B cell (primary cell): ENCODE measurements at regions not wholly inside any gene's neighbourhood (a gene's known extent, or its start where the extent isn't known, plus 50 kb on each side); places are given as distances from the start of the nearest gene placed in this dataset.

Experiments
- ATAC-seq: fragments of 200-7000 bp; cut with Tn5 transposase; one replicate; pipeline ENCODE4 v1.10.0; 2021; ENCODE audit warnings: low read depth, mild to moderate bottlenecking, moderate number of reproducible peaks, moderate library complexity
- CTCF ChIA-PET: fragments of 350-600 bp; sonication (Branson Sonifier 250); formaldehyde crosslinking; loops from one replicate; lab custom pipeline; 2021; ENCODE audit warnings: antibody characterized with exemption, inconsistent platforms; lab: Charles Lee
- POLR2A ChIA-PET: fragments of 350-600 bp; sonication (Branson Sonifier 250); formaldehyde crosslinking; loops from one replicate; lab custom pipeline; 2021; ENCODE audit warnings: antibody characterized with exemption; lab: Charles Lee
- DNase-seq: peaks from one replicate; pipeline ENCODE4 v3.0.0; 2013
- H2AFZ ChIP-seq: 2 replicates; pipeline ENCODE4 v1.6.1; 2012; ENCODE audit warnings: mild to moderate bottlenecking, low read depth, low read length; ENCODE audit not compliant: insufficient read depth, poor library complexity, severe bottlenecking
- H3K27ac ChIP-seq, 2 donors: 1 replicate in 1 of 2; 2 replicates in 1 of 2; pipeline ENCODE4 v1.5.1; 2012 to 2013; ENCODE audit warnings: low read length in 2 of 2, mild to moderate bottlenecking in 2 of 2, moderate library complexity in 1 of 2
- H3K27me3 ChIP-seq, 4 experiments: fragments of 200-600 bp in 1 of 4; sonication (generic) in 1 of 4; replicated peaks in 1 of 4; 1 replicate in 2 of 4; 2 replicates in 2 of 4; pipeline versions ENCODE4 v1.6.1 to v1.7.0; 2013 to 2016; ENCODE audit warnings: low read length in 3 of 4, mild to moderate bottlenecking in 2 of 4, mixed read lengths in 1 of 4, moderate library complexity in 1 of 4; ENCODE audit not compliant: insufficient read depth in 4 of 4, control insufficient read depth in 3 of 4; ENCODE audit errors: control extremely low read depth in 1 of 4
- H3K36me3 ChIP-seq, 2 experiments: replicated peaks in 1 of 2; 1 replicate in 1 of 2; 2 replicates in 1 of 2; pipeline versions ENCODE4 v1.6.1 to v1.7.1; 2013; ENCODE audit warnings: low read length in 1 of 2; ENCODE audit not compliant: insufficient read depth in 2 of 2, control insufficient read depth in 1 of 2; ENCODE audit errors: control extremely low read depth in 1 of 2, extremely low read depth in 1 of 2
- H3K4me1 ChIP-seq, 2 donors: fragments of 200-600 bp in 1 of 2; sonication (generic) in 1 of 2; 1 replicate in 1 of 2; 2 replicates in 1 of 2; pipeline versions ENCODE4 v1.5.1 to v1.6.1; 2013 to 2017; ENCODE audit warnings: low read length in 2 of 2; ENCODE audit not compliant: control insufficient read depth in 2 of 2, insufficient read depth in 2 of 2
- H3K4me2 ChIP-seq: replicated peaks from 2 replicates; pipeline ENCODE3; 2012; ENCODE audit warnings: mild to moderate bottlenecking, low read depth, low read length; ENCODE audit not compliant: poor library complexity, severe bottlenecking
- H3K4me3 ChIP-seq, 5 experiments: fragments of 200-600 bp in 1 of 5; sonication (generic) in 1 of 5; 1 replicate in 3 of 5; 2 replicates in 2 of 5; pipeline versions ENCODE4 v1.5.1 to v1.7.0; 2011 to 2016; ENCODE audit warnings: low read length in 4 of 5, mild to moderate bottlenecking in 4 of 5, low read depth in 2 of 5, control low read depth in 1 of 5, moderate library complexity in 1 of 5; ENCODE audit not compliant: insufficient read depth in 1 of 5; ENCODE audit errors: control extremely low read depth in 1 of 5, extremely low read depth in 1 of 5
- H3K79me2 ChIP-seq: fragments of 200-600 bp; sonication (generic); one replicate; pipeline ENCODE4 v1.6.0; 2016; ENCODE audit warnings: low read length; ENCODE audit not compliant: control insufficient read depth, insufficient read depth
- H3K9ac ChIP-seq: fragments of 200-600 bp; sonication (generic); 2 replicates; pipeline ENCODE4 v1.6.1; 2017; ENCODE audit warnings: mild to moderate bottlenecking, low read length, moderate library complexity
- H3K9me3 ChIP-seq, 3 donors: one replicate each; pipeline versions ENCODE4 v1.6.1 to v1.7.1; 2013; ENCODE audit warnings: low read length in 2 of 3; ENCODE audit not compliant: control insufficient read depth in 2 of 3, insufficient read depth in 1 of 3; ENCODE audit errors: control extremely low read depth in 1 of 3
- H4K20me1 ChIP-seq: 2 replicates; pipeline ENCODE4 v1.6.0; 2012; ENCODE audit warnings: mild to moderate bottlenecking, low read length; ENCODE audit not compliant: insufficient read depth, control insufficient read depth, poor library complexity, severe bottlenecking
- H3K27ac Mint-ChIP-seq: one replicate; pipeline ENCODE4 v1.8.0; 2021; ENCODE audit warnings: mixed read lengths
- H3K27me3 Mint-ChIP-seq: one replicate; pipeline ENCODE4 v1.8.0; 2021; ENCODE audit warnings: mixed read lengths
- H3K4me1 Mint-ChIP-seq: one replicate; pipeline ENCODE4 v1.8.0; 2021; ENCODE audit warnings: mixed read lengths
- H3K4me3 Mint-ChIP-seq: one replicate; pipeline ENCODE4 v1.8.0; 2021; ENCODE audit warnings: mixed read lengths
- H3K9me3 Mint-ChIP-seq: one replicate; pipeline ENCODE4 v1.8.0; 2022; ENCODE audit warnings: mixed read lengths; ENCODE audit not compliant: insufficient read depth
- EZH2 ChIP-seq: IDR thresholded peaks from 2 replicates; pipeline ENCODE4 v1.6.1; 2012; ENCODE audit warnings: borderline replicate concordance, low read depth, mild to moderate bottlenecking, moderate library complexity, low read length; ENCODE audit not compliant: insufficient read depth, poor library complexity, severe bottlenecking
- WGBS: methylation state at CpG from one replicate; pipeline ENCODE4 v1.1.5; 2013; ENCODE audit warnings: missing lambda C conversion rate; ENCODE audit not compliant: insufficient coverage; 5-methylcytosine and 5-hydroxymethylcytosine counted together
- intact Hi-C: fragments of 100-400 bp; cut with micrococcal nuclease; formaldehyde crosslinking; loops from one replicate; pipeline ENCODE4 v1.10.0; 2022
- TF ChIP-seq, protein P1 (sequence below): fragments of 200-600 bp; IDR thresholded peaks from one replicate; pipeline ENCODE4 v1.8.0; 2022; ENCODE audit warnings: antibody characterized with exemption, mild to moderate bottlenecking

DNA sequence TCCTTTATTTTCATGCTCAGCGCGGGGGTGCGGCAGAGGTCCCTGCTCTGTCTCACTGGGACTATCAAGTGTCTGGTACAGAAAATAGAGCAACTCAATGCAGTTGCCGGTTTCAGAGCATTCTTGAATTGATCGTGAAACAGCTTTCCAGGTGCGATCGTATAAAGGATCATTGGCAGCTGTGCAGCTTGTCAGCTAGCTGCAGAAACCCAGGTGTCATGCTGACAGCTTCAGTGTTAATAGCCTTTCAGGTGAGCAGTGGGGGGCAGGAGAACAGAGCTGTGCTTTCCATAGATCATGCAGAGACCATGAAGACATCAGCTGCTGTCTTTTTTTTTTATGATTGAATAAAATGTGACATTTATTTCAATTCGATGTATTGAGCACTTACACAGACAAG lies 583.9 kb downstream of the NLGN4X start:
- no peak for TF ChIP-seq EZH2
- TF ChIP-seq, protein P1, sequence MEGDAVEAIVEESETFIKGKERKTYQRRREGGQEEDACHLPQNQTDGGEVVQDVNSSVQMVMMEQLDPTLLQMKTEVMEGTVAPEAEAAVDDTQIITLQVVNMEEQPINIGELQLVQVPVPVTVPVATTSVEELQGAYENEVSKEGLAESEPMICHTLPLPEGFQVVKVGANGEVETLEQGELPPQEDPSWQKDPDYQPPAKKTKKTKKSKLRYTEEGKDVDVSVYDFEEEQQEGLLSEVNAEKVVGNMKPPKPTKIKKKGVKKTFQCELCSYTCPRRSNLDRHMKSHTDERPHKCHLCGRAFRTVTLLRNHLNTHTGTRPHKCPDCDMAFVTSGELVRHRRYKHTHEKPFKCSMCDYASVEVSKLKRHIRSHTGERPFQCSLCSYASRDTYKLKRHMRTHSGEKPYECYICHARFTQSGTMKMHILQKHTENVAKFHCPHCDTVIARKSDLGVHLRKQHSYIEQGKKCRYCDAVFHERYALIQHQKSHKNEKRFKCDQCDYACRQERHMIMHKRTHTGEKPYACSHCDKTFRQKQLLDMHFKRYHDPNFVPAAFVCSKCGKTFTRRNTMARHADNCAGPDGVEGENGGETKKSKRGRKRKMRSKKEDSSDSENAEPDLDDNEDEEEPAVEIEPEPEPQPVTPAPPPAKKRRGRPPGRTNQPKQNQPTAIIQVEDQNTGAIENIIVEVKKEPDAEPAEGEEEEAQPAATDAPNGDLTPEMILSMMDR, result no peak

DNA sequence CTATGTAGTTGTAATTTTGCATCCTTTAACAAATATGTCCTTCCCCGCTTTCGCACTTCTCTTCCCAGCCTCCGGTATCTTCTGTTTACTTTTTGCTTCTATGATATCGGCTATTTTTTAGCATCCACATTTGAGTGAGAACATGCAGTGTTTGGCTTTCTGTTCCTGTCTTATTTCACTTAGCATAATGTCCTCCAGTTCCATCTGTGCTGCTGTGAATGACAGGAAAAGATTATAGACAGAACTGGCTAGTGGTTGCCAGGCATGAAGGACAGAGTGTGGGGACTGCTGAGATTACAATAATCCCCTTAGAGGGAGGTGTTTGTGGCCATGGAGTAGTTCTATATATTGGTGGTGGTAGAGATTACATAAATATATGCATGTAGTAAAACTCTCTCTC lies 588.6 kb downstream of the NLGN4X start:
- Histone ChIP-seq H2AFZ (no peak overlapping the region), H4K20me1 (no peaks in the 10 kb centered on the region), H3K79me2 (no peaks in the 10 kb centered on the region), H3K4me3 (no peak overlapping the region), H3K9me3 (no peaks in the 10 kb centered on the region), H3K4me1 (no peaks in the 10 kb centered on the region), H3K27ac (no peak overlapping the region), H3K36me3 (no peaks in the 10 kb centered on the region), H3K9ac (no peak overlapping the region), H3K4me2 (no peak overlapping the region), H3K27me3 (no peaks in the 10 kb centered on the region)
- Mint-ChIP-seq H3K27ac (no peak overlapping the region), H3K27me3 (no peaks in the 10 kb centered on the region), H3K4me1 (peaks cover 5% of the 10 kb centered on the region), H3K4me3 (no peak overlapping the region), H3K9me3 (no peaks in the 10 kb centered on the region)
- no CpG with 5 or more reads among the region's 4 CpGs for WGBS
- ChIA-PET POLR2A (no interaction called here), CTCF (no interaction called here)
- DNase-seq (no peak), ATAC-seq (no peak)
- intact Hi-C loops, result no loop called here
- no peak for TF ChIP-seq EZH2
- TF ChIP-seq, protein P1, result no peak

More for the DNA sequence above, 583.9 kb downstream of the NLGN4X start:
- no peaks in the 10 kb centered on the region for H3K36me3 ChIP-seq
- peaks cover 17% of the 10 kb centered on the region in 2 donors for H3K4me1 ChIP-seq
- Mint-ChIP-seq H3K4me3 (no peak overlapping the region), H3K4me1 (peaks cover 35% of the 10 kb centered on the region), H3K27me3 (no peaks in the 10 kb centered on the region), H3K27ac (no peak overlapping the region), H3K9me3 (peaks cover 4% of the 10 kb centered on the region)
- ChIA-PET CTCF (no interaction called here), POLR2A (no interaction called here)
- ATAC-seq (no peak), DNase-seq (no peak)
- peaks cover 0 to 3% (median 0%) of the 10 kb centered on the region in 3 donors for H3K9me3 ChIP-seq
- H3K27ac ChIP-seq, result no peak overlapping the region
- H3K4me2 ChIP-seq, result no peak overlapping the region
- intact Hi-C loops, result no loop called here
- no peak overlapping the region for H3K9ac ChIP-seq
- H4K20me1 ChIP-seq, result no peaks in the 10 kb centered on the region
- WGBS, result 74% methylated on average over 7 of the region's 8 CpGs
- H3K4me3 ChIP-seq, result no peak overlapping the region
- no peak overlapping the region for H2AFZ ChIP-seq
- H3K27me3 ChIP-seq, result no peaks in the 10 kb centered on the region
- no peaks in the 10 kb centered on the region for H3K79me2 ChIP-seq
